GM06990 (cell line): ENCODE measurements at regions not wholly inside any gene's neighbourhood (a gene's known extent, or its start where the extent isn't known, plus 50 kb on each side); places are given as distances from the start of the nearest gene placed in this dataset.

Experiments used
- DNase-seq: peaks from one replicate; pipeline ENCODE4 v3.0.0-alpha.2; 2011; ENCODE audit not compliant: insufficient read length; ENCODE audit errors: extremely low read depth
- H3K27me3 ChIP-seq: replicated peaks from 2 replicates; pipeline ENCODE4 v1.6.0; 2011; ENCODE audit warnings: low read length; ENCODE audit not compliant: control insufficient read depth, insufficient read depth
- H3K36me3 ChIP-seq: 2 replicates; pipeline ENCODE4 v1.5.1; 2011; ENCODE audit warnings: low read length; ENCODE audit not compliant: control insufficient read depth, insufficient read depth
- H3K4me3 ChIP-seq: replicated peaks from 2 replicates; pipeline ENCODE4 v1.5.1; 2011; ENCODE audit warnings: low read depth, mild to moderate bottlenecking, control low read depth, low read length
- TF ChIP-seq, protein P1 (sequence below): IDR thresholded peaks from 2 replicates; pipeline ENCODE4 v1.5.1; 2011; ENCODE audit warnings: low read length, control low read depth, mild to moderate bottlenecking, inconsistent platforms; ENCODE audit not compliant: insufficient read depth, poor library complexity, severe bottlenecking

DNA sequence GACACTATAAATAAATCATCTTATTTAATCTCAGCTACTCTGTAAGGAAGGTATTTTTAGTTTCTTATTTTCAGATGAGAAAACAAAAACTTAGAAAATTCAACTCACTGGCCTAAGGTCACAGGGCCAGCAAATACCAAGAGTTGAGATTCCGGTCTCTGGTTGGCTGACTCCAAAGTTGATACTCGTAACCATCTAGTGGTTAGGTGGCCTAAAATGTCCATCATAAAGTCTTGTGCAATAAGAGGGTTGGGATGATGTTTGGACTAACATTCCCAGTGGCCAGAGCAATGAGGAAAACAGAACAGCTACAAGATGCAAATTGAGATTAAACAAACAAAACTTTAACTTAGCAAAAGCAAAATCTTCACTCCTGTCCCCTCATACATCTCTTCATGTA, 360.3 kb downstream of the FIGN start:
- Histone ChIP-seq H3K4me3 (no peak overlapping the region), H3K27me3 (no peaks in the 10 kb centered on the region), H3K36me3 (no peaks in the 10 kb centered on the region)
- TF ChIP-seq, protein P1, sequence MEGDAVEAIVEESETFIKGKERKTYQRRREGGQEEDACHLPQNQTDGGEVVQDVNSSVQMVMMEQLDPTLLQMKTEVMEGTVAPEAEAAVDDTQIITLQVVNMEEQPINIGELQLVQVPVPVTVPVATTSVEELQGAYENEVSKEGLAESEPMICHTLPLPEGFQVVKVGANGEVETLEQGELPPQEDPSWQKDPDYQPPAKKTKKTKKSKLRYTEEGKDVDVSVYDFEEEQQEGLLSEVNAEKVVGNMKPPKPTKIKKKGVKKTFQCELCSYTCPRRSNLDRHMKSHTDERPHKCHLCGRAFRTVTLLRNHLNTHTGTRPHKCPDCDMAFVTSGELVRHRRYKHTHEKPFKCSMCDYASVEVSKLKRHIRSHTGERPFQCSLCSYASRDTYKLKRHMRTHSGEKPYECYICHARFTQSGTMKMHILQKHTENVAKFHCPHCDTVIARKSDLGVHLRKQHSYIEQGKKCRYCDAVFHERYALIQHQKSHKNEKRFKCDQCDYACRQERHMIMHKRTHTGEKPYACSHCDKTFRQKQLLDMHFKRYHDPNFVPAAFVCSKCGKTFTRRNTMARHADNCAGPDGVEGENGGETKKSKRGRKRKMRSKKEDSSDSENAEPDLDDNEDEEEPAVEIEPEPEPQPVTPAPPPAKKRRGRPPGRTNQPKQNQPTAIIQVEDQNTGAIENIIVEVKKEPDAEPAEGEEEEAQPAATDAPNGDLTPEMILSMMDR = no peak
- DNase-seq = no peak

DNA sequence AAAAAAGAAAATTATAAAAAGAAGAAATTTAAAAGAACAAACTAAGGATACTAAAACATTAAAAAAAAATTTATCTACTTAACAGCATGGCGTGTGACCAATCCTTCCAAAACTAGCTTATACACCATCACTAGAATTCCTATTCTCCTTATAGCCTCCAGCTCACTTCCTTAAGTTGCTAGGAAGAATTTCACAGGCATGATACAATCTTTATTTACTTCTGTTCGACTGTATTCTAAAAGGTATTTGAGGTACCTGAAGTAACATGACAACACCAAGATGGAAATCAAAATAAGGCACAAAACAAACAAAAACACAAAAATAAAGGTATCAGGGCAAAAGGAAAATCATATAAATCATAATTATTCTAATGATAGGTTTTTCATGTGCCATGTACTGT, 360.7 kb downstream of the FIGN start:
- Histone ChIP-seq H3K4me3 (no peak overlapping the region), H3K36me3 (no peaks in the 10 kb centered on the region), H3K27me3 (no peaks in the 10 kb centered on the region)
- TF ChIP-seq, protein P1 = no peak
- DNase-seq = no peak

DNA sequence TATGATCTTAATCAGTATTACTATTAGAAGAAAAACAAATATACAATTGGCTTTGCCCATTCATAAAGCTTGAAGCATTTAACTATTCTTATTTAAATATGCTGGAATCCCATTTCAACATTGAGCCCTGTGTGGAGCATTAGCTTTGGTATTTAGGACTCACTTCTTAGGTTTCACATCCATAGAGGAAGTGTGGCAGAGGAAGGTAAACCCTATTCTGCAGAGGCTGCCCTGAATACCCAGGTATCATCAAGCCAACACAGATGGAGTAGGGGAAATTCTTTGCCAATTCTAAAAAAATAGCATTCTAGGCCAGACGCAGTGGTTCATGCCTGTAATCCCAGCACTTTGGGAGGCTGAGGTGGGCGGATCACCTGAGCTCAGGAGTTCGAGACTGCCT, 361.5 kb downstream of the FIGN start:
- DNase-seq = no peak
- Histone ChIP-seq H3K36me3 (no peaks in the 10 kb centered on the region), H3K27me3 (no peaks in the 10 kb centered on the region), H3K4me3 (no peak overlapping the region)
- TF ChIP-seq, protein P1 = no peak

DNA sequence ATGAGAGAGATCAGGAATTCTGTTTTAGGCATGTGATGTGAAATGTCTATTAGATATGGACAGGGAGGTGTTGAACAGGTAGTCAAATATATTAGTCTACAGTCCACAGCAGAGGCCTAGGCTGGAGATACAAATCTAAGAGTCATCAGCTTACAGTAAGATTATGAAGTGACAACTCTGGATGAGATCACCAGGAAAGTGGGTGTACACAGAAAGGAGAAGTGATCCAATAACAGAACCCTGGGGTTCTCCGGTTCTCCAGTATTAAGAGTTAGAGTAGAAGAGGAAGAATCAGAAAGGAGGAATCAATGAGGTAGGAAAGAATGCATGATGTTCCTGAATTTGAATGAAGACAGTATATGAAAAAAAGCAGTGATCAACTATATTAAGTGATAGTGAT, 362.3 kb downstream of the FIGN start:
- Histone ChIP-seq H3K36me3 (no peaks in the 10 kb centered on the region), H3K27me3 (no peaks in the 10 kb centered on the region), H3K4me3 (no peak overlapping the region)
- TF ChIP-seq, protein P1 = no peak
- no peak for DNase-seq

- TF ChIP-seq, protein P1 = no peak
- no peak for DNase-seq
- H3K36me3 ChIP-seq = no peaks in the 10 kb centered on the region
Measured at GRCh38 chr2:163370169-163370886, 365.5 kb downstream of the FIGN start.

GRCh38 chr2:163369111-163369510, 366.7 kb downstream of the FIGN start:
- no peak for DNase-seq

More at GRCh38 chr2:163370169-163370886, 365.5 kb downstream of the FIGN start:
- Histone ChIP-seq H3K27me3 (no peaks in the 10 kb centered on the region), H3K4me3 (no peak overlapping the region)

More at GRCh38 chr2:163369111-163369510, 366.7 kb downstream of the FIGN start:
- H3K4me3 ChIP-seq = no peak overlapping the region
- H3K27me3 ChIP-seq = no peaks in the 10 kb centered on the region
- no peaks in the 10 kb centered on the region for H3K36me3 ChIP-seq
- TF ChIP-seq, protein P1 = no peak
